ENCODE measurements at regions not wholly inside any gene's neighbourhood (a gene's known extent, or its start where the extent isn't known, plus 50 kb on each side); places are given as distances from the start of the nearest gene placed in this dataset.

DNA sequence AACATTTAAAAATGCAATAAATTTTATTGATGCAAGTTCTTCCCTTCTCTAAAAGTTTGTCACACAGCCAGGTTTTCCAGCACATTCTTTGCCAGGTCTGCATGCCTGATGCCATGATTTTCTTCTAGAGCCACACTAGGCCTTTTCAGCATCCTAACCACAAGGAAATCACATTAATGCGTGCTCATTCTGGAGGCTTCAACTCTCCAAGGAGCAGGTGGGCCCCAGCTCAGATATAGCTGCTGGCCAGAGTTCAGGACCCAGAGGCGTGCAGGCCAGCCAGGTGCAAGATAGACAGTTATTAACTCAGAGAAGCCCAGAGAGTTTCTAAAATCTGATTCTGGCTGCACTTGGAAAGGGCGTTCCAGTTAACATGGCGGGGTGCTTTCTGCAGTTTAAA is 124.5 kb upstream of the MAF start:
- TF ChIP-seq POLR2AphosphoS5 (IDR thresholded peaks at IDR 0.05; ENCODE audit: borderline replicate concordance, low read depth, low read length) (no peak), EZH2 (IDR thresholded peaks at IDR 0.05) (no peak)
